Tibial artery (tissue), 4 donors: ENCODE measurements at regions not wholly inside any gene's neighbourhood (a gene's known extent, or its start where the extent isn't known, plus 50 kb on each side); places are given as distances from the start of the nearest gene placed in this dataset.

Experiments used
- DNase-seq, 2 donors: peaks; one replicate each; pipeline ENCODE4 v3.0.0-alpha.2; 2019
- H3K27ac ChIP-seq, 2 donors: fragments of 200-600 bp; sonication (generic) in 1 of 2; 1 replicate in 1 of 2; 2 replicates in 1 of 2; pipeline ENCODE4 v1.5.1; 2018 to 2019; ENCODE audit warnings: mild to moderate bottlenecking in 1 of 2
- H3K27me3 ChIP-seq, 2 donors: fragments of 200-600 bp; sonication (generic) in 1 of 2; one replicate each; pipeline versions ENCODE4 v1.5.1 to v1.6.0; 2016 to 2019
- H3K36me3 ChIP-seq, 3 donors: fragments of 200-600 bp; sonication (generic) in 2 of 3; one replicate each; pipeline ENCODE4 v1.5.1; 2016 to 2019; ENCODE audit warnings: mild to moderate bottlenecking in 2 of 3
- H3K4me1 ChIP-seq, 4 donors: fragments of 200-600 bp; sonication (generic) in 2 of 4; 1 replicate in 3 of 4; 2 replicates in 1 of 4; pipeline ENCODE4 v1.5.1; 2016 to 2019
- H3K4me3 ChIP-seq, 2 donors: fragments of 200-600 bp; sonication (generic) in 1 of 2; 1 replicate in 1 of 2; 2 replicates in 1 of 2; pipeline ENCODE4 v1.5.1; 2018 to 2019; ENCODE audit warnings: mild to moderate bottlenecking in 2 of 2
- H3K9me3 ChIP-seq, 3 donors: fragments of 200-600 bp; sonication (generic) in 1 of 3; one replicate each; pipeline ENCODE4 v1.5.1; 2016 to 2019
- CTCF ChIP-seq, 2 experiments: fragments of 200-600 bp in 1 of 2; fragments of 450-650 bp in 1 of 2; IDR thresholded peaks; one replicate each; pipeline ENCODE4 v1.5.1; 2017 to 2019; ENCODE audit warnings: antibody characterized with exemption in 2 of 2, mild to moderate bottlenecking in 1 of 2, moderate library complexity in 1 of 2
- intact Hi-C: fragments of 100-400 bp; cut with DNase I; formaldehyde crosslinking; loops from one replicate; pipeline ENCODE4 v1.15.0; 2023; ENCODE audit warnings: low total_unique reads

- no peak overlapping the region for H3K4me3 ChIP-seq
- H3K4me1 ChIP-seq = no peaks in the 10 kb centered on the region
- H3K27ac ChIP-seq = no peak overlapping the region
- no peaks in the 10 kb centered on the region for H3K36me3 ChIP-seq
- DNase-seq = no peak
- no peaks in the 10 kb centered on the region for H3K27me3 ChIP-seq
- no peaks in the 10 kb centered on the region for H3K9me3 ChIP-seq
- no peak for TF ChIP-seq CTCF (IDR thresholded peaks at IDR 0.05)
- intact Hi-C loops = no loop called here
These were observed 218.1 kb upstream of the SATB1 start for GRCh38 chr3:18643281-18643680.

- H3K4me3 ChIP-seq = no peak overlapping the region
- H3K9me3 ChIP-seq = no peaks in the 10 kb centered on the region
- H3K27ac ChIP-seq = no peak overlapping the region
- no peaks in the 10 kb centered on the region for H3K36me3 ChIP-seq
- no peaks in the 10 kb centered on the region for H3K27me3 ChIP-seq
- TF ChIP-seq CTCF (IDR thresholded peaks at IDR 0.05) = no peak
- no peaks in the 10 kb centered on the region for H3K4me1 ChIP-seq
- intact Hi-C loops = no loop called here
- no peak for DNase-seq
These were observed 216.8 kb upstream of the SATB1 start for GRCh38 chr3:18641916-18642315.

- intact Hi-C loops = no loop called here
These were observed 210.1 kb upstream of the SATB1 start for GRCh38 chr3:18635215-18635614.

GRCh38 chr3:18634461-18634860, 209.3 kb upstream of the SATB1 start:
- Histone ChIP-seq H3K27me3 (no peaks in the 10 kb centered on the region), H3K4me3 (no peak overlapping the region), H3K36me3 (no peaks in the 10 kb centered on the region), H3K27ac (no peak overlapping the region), H3K4me1 (no peaks in the 10 kb centered on the region), H3K9me3 (no peaks in the 10 kb centered on the region)
- intact Hi-C loops = no loop called here
- DNase-seq = no peak
- TF ChIP-seq CTCF (IDR thresholded peaks at IDR 0.05) = no peak

More at GRCh38 chr3:18635215-18635614, 210.1 kb upstream of the SATB1 start:
- Histone ChIP-seq H3K4me1 (no peaks in the 10 kb centered on the region), H3K27ac (no peak overlapping the region), H3K4me3 (no peak overlapping the region), H3K36me3 (no peaks in the 10 kb centered on the region), H3K9me3 (no peaks in the 10 kb centered on the region), H3K27me3 (no peaks in the 10 kb centered on the region)
- DNase-seq = no peak
- TF ChIP-seq CTCF (IDR thresholded peaks at IDR 0.05) = no peak

- no peak for TF ChIP-seq CTCF (IDR thresholded peaks at IDR 0.05)
- DNase-seq = no peak
- no peak overlapping the region for H3K27ac ChIP-seq
- no peaks in the 10 kb centered on the region for H3K36me3 ChIP-seq
- H3K27me3 ChIP-seq = no peaks in the 10 kb centered on the region
- H3K9me3 ChIP-seq = no peaks in the 10 kb centered on the region
- no peak overlapping the region for H3K4me3 ChIP-seq
- intact Hi-C loops = no loop called here
- H3K4me1 ChIP-seq = no peaks in the 10 kb centered on the region
These were observed 207.9 kb upstream of the SATB1 start for GRCh38 chr3:18633002-18633401.

GRCh38 chr3:18630295-18630694, 205.2 kb upstream of the SATB1 start:
- no peak overlapping the region for H3K4me3 ChIP-seq
- H3K9me3 ChIP-seq = no peaks in the 10 kb centered on the region
- H3K27me3 ChIP-seq = no peaks in the 10 kb centered on the region
- no peak for DNase-seq
- intact Hi-C loops = no loop called here
- H3K27ac ChIP-seq = no peak overlapping the region
- H3K4me1 ChIP-seq = no peaks in the 10 kb centered on the region
- TF ChIP-seq CTCF (IDR thresholded peaks at IDR 0.05) = no peak
- no peaks in the 10 kb centered on the region for H3K36me3 ChIP-seq
